IgD-negative memory B cell (primary cell): ENCODE measurements at regions not wholly inside any gene's neighbourhood (a gene's known extent, or its start where the extent isn't known, plus 50 kb on each side); places are given as distances from the start of the nearest gene placed in this dataset.

Experiments used
- H3K27ac Mint-ChIP-seq, 3 donors: one replicate each; pipeline ENCODE4 v1.8.0; 2020 to 2022; ENCODE audit warnings: mild to moderate bottlenecking in 3 of 3, mixed read lengths in 3 of 3, moderate library complexity in 1 of 3
- H3K27me3 Mint-ChIP-seq: one replicate; pipeline ENCODE4 v1.8.0; 2021; ENCODE audit warnings: mixed read lengths
- H3K36me3 Mint-ChIP-seq: one replicate; pipeline ENCODE4 v1.8.0; 2020; ENCODE audit warnings: mild to moderate bottlenecking, mixed read lengths
- H3K4me1 Mint-ChIP-seq, 3 donors: one replicate each; pipeline ENCODE4 v1.8.0; 2020 to 2022; ENCODE audit warnings: mixed read lengths in 3 of 3, mild to moderate bottlenecking in 1 of 3
- H3K4me3 Mint-ChIP-seq, 4 donors: one replicate each; pipeline ENCODE4 v1.8.0; 2020 to 2022; ENCODE audit warnings: mild to moderate bottlenecking in 4 of 4, mixed read lengths in 4 of 4, moderate library complexity in 3 of 4
- H3K9me3 Mint-ChIP-seq, 3 donors: one replicate each; pipeline ENCODE4 v1.8.0; 2020 to 2021; ENCODE audit warnings: mixed read lengths in 3 of 3, mild to moderate bottlenecking in 1 of 3

GRCh38 chr21:38875694-38876492 is 70.2 kb downstream of the ETS2 start:
- no peak overlapping the region for H3K27ac Mint-ChIP-seq
- peaks cover 9% of the 10 kb centered on the region for H3K27me3 Mint-ChIP-seq
- H3K4me1 Mint-ChIP-seq: no peaks in the 10 kb centered on the region
- H3K4me3 Mint-ChIP-seq: no peak overlapping the region
- peaks cover 1 to 15% (median 12%) of the 10 kb centered on the region in 3 donors for H3K9me3 Mint-ChIP-seq
- no peaks in the 10 kb centered on the region for H3K36me3 Mint-ChIP-seq
